NCI-H345 treated with DMSO at 0.1 percent for 48 hours (cell line): ENCODE measurements at regions not wholly inside any gene's neighbourhood (a gene's known extent, or its start where the extent isn't known, plus 50 kb on each side); places are given as distances from the start of the nearest gene placed in this dataset.
"Not testable (repeated sequence)": the region's sequence is repeated elsewhere in the genome, so short reads cannot be mapped to it uniquely, and the experiment has no call there.

Experiments used
- DNase-seq: peaks from one replicate; lab custom pipeline; 2025; ENCODE audit not compliant: unreplicated experiment; lab: John Stamatoyannopoulos, UW

GRCh38 chr3:135629701-135630408 is 335.7 kb upstream of the PPP2R3A start:
- no peak for DNase-seq

GRCh38 chr3:135632556-135633065 is 332.9 kb upstream of the PPP2R3A start:
- DNase-seq, result no peak

- no peak for DNase-seq
Observed at GRCh38 chr3:135633078-135633477, 332.4 kb upstream of the PPP2R3A start.

GRCh38 chr3:135636596-135636995 is 328.9 kb upstream of the PPP2R3A start:
- DNase-seq, result no peak

GRCh38 chr3:135637013-135637412 is 328.5 kb upstream of the PPP2R3A start:
- no peak for DNase-seq

GRCh38 chr3:135641761-135642160 is 323.8 kb upstream of the PPP2R3A start:
- DNase-seq, result no peak

- no peak for DNase-seq
Observed at GRCh38 chr3:135645541-135645940, 320.0 kb upstream of the PPP2R3A start.

- DNase-seq, result no peak
Observed at GRCh38 chr3:135646873-135647272, 318.7 kb upstream of the PPP2R3A start.

- DNase-seq, result no peak
Observed at GRCh38 chr3:135649361-135649760, 316.2 kb upstream of the PPP2R3A start.

GRCh38 chr3:135650309-135650708 is 315.2 kb upstream of the PPP2R3A start:
- DNase-seq, result no peak

- no peak for DNase-seq
Observed at GRCh38 chr3:135652388-135652787, 313.1 kb upstream of the PPP2R3A start.

- DNase-seq, result no peak
Observed at GRCh38 chr3:135655328-135655727, 310.2 kb upstream of the PPP2R3A start.

GRCh38 chr3:135658451-135658850 is 307.1 kb upstream of the PPP2R3A start:
- DNase-seq, result not testable (repeated sequence)

- no peak for DNase-seq
Observed at GRCh38 chr3:135667061-135667460, 298.5 kb upstream of the PPP2R3A start.

- DNase-seq, result no peak
Observed at GRCh38 chr3:135674508-135674907, 291.0 kb upstream of the PPP2R3A start.

GRCh38 chr3:135678386-135678785 is 287.1 kb upstream of the PPP2R3A start:
- DNase-seq, result no peak

- no peak for DNase-seq
Observed at GRCh38 chr3:135688003-135688402, 277.5 kb upstream of the PPP2R3A start.

GRCh38 chr3:135690664-135691063 is 274.9 kb upstream of the PPP2R3A start:
- DNase-seq, result no peak

GRCh38 chr3:135691240-135691639 is 274.3 kb upstream of the PPP2R3A start:
- DNase-seq, result no peak

- DNase-seq, result no peak
Observed at GRCh38 chr3:135694142-135694541, 271.4 kb upstream of the PPP2R3A start.

- no peak for DNase-seq
Observed at GRCh38 chr3:135699741-135700140, 265.8 kb upstream of the PPP2R3A start.

GRCh38 chr3:135706758-135707375 is 258.7 kb upstream of the PPP2R3A start:
- no peak for DNase-seq

- DNase-seq, result no peak
Observed at GRCh38 chr3:135719449-135719848, 246.1 kb upstream of the PPP2R3A start.
